Left ventricle myocardium superior (tissue), 1 donor: ENCODE measurements at regions not wholly inside any gene's neighbourhood (a gene's known extent, or its start where the extent isn't known, plus 50 kb on each side); places are given as distances from the start of the nearest gene placed in this dataset.

ENCODE experiments used
- ATAC-seq: fragments of 200-7000 bp; cut with Tn5 transposase; one replicate; pipeline ENCODE4 v1.9.1; 2020; ENCODE audit warnings: mild to moderate bottlenecking, moderate library complexity
- DNase-seq: peaks from one replicate; pipeline ENCODE4 v3.0.0-alpha.2; 2020
- intact Hi-C: fragments of 100-400 bp; cut with micrococcal nuclease; formaldehyde crosslinking; loops from one replicate; pipeline ENCODE4 v1.11.0; 2022
- donor health status: DM: no; HTN: yes; CAD: no; lungs with severe emphysema.

GRCh38 chr12:105713606-105714305 is 383.3 kb downstream of the C12orf75 start:
- ATAC-seq (no peak), DNase-seq (no peak)
- intact Hi-C loops: no loop called here

- ATAC-seq (no peak), DNase-seq (no peak)
- intact Hi-C loops: no loop called here
These were observed 386.1 kb downstream of the C12orf75 start for GRCh38 chr12:105716621-105717020.

GRCh38 chr12:105721051-105721825 is 390.7 kb downstream of the C12orf75 start:
- ATAC-seq (no peak), DNase-seq (no peak)
- intact Hi-C loops: no loop called here

- DNase-seq (no peak), ATAC-seq (no peak)
- intact Hi-C loops: no loop called here
These were observed 391.4 kb downstream of the C12orf75 start for GRCh38 chr12:105721891-105722290.

GRCh38 chr12:105723066-105723465 is 392.6 kb downstream of the C12orf75 start:
- ATAC-seq: no peak
- intact Hi-C loops: no loop called here
- no peak for DNase-seq

GRCh38 chr12:105723494-105723893 is 393.0 kb downstream of the C12orf75 start:
- no peak for DNase-seq
- ATAC-seq: no peak
- intact Hi-C loops: no loop called here

- ATAC-seq: no peak
- DNase-seq: no peak
- intact Hi-C loops: no loop called here
These were observed 394.1 kb downstream of the C12orf75 start for GRCh38 chr12:105724641-105725040.

- intact Hi-C loops: no loop called here
- ATAC-seq: no peak
- no peak for DNase-seq
These were observed 394.6 kb downstream of the C12orf75 start for GRCh38 chr12:105725054-105725453.

- intact Hi-C loops: no loop called here
- DNase-seq (no peak), ATAC-seq (no peak)
These were observed 398.8 kb downstream of the C12orf75 start for GRCh38 chr12:105729181-105729771.

- DNase-seq (no peak), ATAC-seq (no peak)
- intact Hi-C loops: no loop called here
These were observed 399.4 kb downstream of the C12orf75 start for GRCh38 chr12:105729926-105730325.

GRCh38 chr12:105733579-105733978 is 403.1 kb downstream of the C12orf75 start:
- intact Hi-C loops: no loop called here
- ATAC-seq: no peak
- DNase-seq: no peak

- intact Hi-C loops: no loop called here
- ATAC-seq (no peak), DNase-seq (no peak)
These were observed 402.3 kb downstream of the NUAK1 start for GRCh38 chr12:105736498-105736897.

- peak; percentile 54 for ATAC-seq
- peak; percentile 60 for DNase-seq
- intact Hi-C loops: no loop called here
These were observed 400.7 kb downstream of the NUAK1 start for GRCh38 chr12:105738051-105738450.

- DNase-seq: no peak
- intact Hi-C loops: no loop called here
- no peak for ATAC-seq
These were observed 398.4 kb downstream of the NUAK1 start for GRCh38 chr12:105740369-105740768.

- DNase-seq: peak; percentile 71
- peak; percentile 71 for ATAC-seq
- intact Hi-C loops: no loop called here
These were observed 397.6 kb downstream of the NUAK1 start for GRCh38 chr12:105740970-105741725.

GRCh38 chr12:105741786-105742566 is 396.8 kb downstream of the NUAK1 start:
- ATAC-seq (peak; percentile 71), DNase-seq (no peak)
- intact Hi-C loops: no loop called here

- no peak for DNase-seq
- intact Hi-C loops: no loop called here
- ATAC-seq: peak; percentile 44
These were observed 396.2 kb downstream of the NUAK1 start for GRCh38 chr12:105742567-105742874.

- DNase-seq (no peak), ATAC-seq (no peak)
- intact Hi-C loops: no loop called here
These were observed 394.2 kb downstream of the NUAK1 start for GRCh38 chr12:105744371-105745058.

GRCh38 chr12:105745811-105746210 is 392.9 kb downstream of the NUAK1 start:
- ATAC-seq: no peak
- intact Hi-C loops: no loop called here
- no peak for DNase-seq
